ENCODE measurements at regions not wholly inside any gene's neighbourhood (a gene's known extent, or its start where the extent isn't known, plus 50 kb on each side); places are given as distances from the start of the nearest gene placed in this dataset.

GRCh38 chr10:9743639-9744038 lies 1274.0 kb upstream of the CELF2 start:
- DNase-seq (ENCODE audit: low read depth in 2 of 2): no peak

GRCh38 chr10:9745158-9745557 lies 1272.5 kb upstream of the CELF2 start:
- DNase-seq (ENCODE audit: low read depth in 2 of 2): no peak

DNA sequence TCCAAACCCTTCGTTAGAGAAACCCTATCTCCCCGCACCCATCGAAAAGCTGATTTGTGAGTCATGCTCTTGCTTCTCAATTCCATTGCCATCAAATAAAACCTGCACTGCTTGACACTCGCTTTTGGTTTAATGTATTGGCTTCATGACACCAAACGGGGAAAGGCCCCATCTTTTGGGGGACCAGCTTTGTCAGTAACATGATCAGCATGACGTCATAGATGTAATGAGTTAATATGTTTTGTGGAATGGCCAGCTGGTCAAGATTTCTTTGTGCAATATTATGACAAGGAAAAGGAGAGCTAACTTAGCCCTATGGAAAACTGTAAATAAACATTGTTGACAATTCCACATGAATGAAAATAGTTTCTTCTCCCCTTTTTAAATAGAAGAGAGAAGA lies 1260.5 kb upstream of the CELF2 start:
- DNase-seq (ENCODE audit: low read depth in 2 of 2): no peak

DNA sequence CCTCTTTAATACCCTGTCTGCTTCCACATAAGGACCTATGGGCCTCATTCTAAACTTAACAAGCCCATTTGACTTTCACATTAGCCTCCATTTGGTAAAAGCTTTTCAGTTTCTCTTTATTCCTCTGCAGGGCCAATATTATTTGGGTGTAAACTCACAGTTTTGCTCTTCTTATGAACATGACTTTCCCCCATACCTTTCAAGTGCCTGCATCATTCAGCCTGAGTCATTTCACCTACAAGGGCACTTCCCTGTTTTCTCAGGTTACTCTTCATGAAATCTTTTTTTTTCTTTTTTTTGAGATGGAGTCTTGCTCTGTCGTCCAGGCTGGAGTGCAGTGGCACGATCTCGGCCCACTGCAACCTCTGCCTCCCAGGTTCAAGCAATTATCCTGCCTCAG lies 1258.1 kb upstream of the CELF2 start:
- no peak for DNase-seq (ENCODE audit: low read depth in 2 of 2)

DNA sequence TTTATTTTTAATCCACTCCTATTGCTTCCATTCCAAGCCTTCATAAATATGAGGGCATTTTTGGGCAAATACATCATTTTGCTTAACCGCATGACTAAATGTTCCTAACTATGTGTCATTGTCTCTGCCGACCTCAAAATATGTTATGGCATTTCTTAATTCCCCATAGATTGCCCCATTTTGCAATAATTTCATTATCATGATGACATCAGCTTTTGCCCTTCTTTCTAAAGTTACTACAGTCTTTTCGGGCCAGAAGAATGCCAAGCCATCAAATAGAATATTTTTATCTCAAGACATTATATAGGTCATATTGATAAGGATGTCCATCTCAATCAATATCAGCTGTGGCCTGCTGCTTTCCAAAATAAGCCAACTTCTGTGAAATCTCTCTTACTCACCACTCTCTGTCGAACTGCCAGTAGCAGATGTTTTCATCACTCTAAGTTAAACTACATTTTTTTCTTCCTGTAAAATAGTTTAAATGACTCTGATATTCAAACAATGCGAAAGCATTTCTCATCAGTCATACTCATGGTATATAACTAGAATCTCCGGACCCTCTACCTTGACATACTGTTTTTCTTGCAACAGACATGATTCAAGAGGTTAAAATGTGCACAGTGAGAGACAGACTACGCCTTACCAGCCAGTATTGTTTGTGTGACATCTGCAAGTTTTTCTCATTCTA lies 1254.6 kb upstream of the CELF2 start:
- no peak for DNase-seq (ENCODE audit: low read depth in 2 of 2)

DNA sequence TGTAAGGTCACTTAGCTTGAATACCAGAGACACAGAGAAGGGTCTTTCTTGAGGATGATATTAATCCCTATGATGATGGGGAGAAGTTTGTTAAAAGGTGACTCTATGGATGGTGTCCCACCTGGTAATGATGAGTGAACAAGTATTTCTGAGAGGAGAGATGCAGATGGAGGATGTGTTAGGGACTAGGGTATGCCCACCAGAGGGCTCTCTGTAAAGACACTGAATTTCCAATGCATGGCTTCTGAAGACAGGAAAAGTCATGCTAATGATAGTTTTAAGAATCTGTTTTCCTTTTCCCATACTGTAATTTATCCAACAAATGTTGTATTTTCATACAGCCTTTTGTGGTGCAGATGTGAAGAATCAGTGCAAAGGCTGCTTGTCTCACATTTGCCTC lies 1250.9 kb upstream of the CELF2 start:
- no peak for DNase-seq (ENCODE audit: low read depth in 2 of 2)

- DNase-seq (ENCODE audit: low read depth in 2 of 2): no peak
Measured at GRCh38 chr10:9781666-9782065, 1236.0 kb upstream of the CELF2 start.

GRCh38 chr10:9786101-9786500 lies 1231.6 kb upstream of the CELF2 start:
- DNase-seq (ENCODE audit: low read depth in 2 of 2): no peak

DNA sequence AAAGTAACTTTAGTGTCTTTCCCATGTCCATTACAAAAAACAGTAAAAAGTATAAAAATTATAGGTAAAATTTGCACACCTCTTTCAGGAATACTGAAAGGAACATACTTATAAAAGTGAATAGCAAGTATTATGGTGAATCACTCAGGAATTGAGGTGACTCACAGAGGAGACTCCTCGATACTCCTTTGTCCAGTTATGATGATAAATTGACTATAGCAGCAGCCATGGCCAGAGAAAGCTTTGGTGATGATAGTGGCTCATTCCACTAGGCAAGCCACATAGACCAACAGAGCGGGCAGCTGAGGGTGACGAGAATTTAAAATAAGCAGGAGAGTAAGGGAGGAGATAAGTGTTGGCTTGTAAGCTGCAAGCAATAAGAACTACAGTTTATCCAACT lies 1231.1 kb upstream of the CELF2 start:
- DNase-seq (ENCODE audit: low read depth in 2 of 2): no peak

DNA sequence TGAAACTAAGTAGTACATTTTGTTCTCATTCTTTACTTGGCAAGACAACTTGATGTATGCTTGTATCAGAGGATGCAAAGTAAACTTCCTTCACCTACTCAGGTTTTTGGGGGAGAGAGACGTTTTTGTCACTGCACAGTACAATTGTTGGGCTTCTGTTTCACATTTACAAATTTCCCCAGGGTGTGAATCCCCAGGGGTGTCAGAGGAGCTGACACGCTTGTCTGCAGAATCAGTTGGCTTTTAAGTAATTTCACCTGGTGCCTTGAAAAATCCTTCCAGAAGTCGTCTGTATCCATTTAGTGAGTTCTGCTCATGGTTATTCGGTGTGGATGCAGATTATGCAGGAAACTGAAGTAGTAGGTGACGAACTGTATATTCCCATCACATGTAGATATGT lies 1227.7 kb upstream of the CELF2 start:
- no peak for DNase-seq (ENCODE audit: low read depth in 2 of 2)

DNA sequence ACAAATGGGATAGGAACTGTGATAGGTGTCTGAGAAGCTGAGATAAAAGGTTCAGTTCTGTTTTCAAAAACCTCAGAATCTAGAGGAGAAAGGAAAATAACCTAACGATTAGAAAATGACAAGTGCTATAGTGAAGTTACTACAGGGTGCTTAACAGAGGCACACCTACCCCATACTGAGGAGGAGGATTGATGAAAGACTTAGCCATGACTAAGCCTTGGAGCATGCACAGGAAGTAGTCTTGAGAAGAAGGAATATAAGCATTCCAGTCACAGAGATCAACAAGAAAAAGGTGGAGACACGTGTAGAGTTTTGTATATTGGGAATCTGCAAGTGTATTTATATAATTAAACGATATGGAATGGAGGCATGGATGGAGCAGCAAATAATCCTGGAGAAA lies 1225.5 kb upstream of the CELF2 start:
- no peak for DNase-seq (ENCODE audit: low read depth in 2 of 2)

- DNase-seq (ENCODE audit: low read depth in 2 of 2): no peak
Measured at GRCh38 chr10:9796564-9796963, 1221.1 kb upstream of the CELF2 start.

GRCh38 chr10:9800011-9800410 lies 1217.7 kb upstream of the CELF2 start:
- no peak for DNase-seq (ENCODE audit: low read depth in 2 of 2)

DNA sequence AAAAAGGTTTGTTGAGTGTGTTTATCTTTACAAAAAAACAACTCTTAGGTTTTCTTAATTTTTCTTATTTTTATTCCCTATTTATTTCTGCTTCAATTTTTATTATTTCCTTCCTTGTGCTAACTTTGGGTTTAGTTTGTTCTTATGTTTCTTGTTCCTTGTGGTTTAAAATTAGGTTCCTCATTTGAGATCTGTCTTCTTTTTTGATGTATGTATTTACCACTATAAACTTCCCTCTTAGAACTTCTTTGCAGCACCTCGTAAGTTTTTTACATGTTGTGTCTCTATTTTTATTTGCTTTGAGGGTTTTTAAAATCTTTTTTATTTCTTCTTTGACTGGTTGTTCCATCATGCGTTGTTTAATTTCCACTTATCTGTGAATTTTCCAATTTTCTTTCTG lies 1217.1 kb upstream of the CELF2 start:
- DNase-seq (ENCODE audit: low read depth in 2 of 2): no peak

- DNase-seq (ENCODE audit: low read depth in 2 of 2): no peak
Measured at GRCh38 chr10:9807846-9808245, 1209.8 kb upstream of the CELF2 start.

DNA sequence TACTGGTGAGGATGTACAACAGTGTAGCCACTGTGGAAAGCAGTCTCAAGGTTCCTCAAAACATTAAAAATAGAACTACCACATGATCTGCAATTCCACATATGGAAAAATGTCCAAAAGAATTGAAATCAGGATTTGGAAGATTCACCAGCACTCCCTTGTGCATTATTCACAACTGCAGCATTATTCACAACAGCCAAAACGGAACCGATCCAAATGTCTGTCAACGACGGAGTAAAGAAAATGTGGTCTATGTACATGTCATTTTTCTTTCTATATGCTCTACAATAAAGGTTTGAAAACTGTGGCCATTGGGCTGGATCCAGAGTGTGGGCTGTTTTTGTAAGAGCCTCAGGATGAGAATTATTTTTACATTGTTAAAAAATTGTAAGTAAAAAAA lies 1206.1 kb upstream of the CELF2 start:
- no peak for DNase-seq (ENCODE audit: low read depth in 2 of 2)

- DNase-seq (ENCODE audit: low read depth in 2 of 2): no peak
Measured at GRCh38 chr10:9814285-9814864, 1203.3 kb upstream of the CELF2 start.

DNA sequence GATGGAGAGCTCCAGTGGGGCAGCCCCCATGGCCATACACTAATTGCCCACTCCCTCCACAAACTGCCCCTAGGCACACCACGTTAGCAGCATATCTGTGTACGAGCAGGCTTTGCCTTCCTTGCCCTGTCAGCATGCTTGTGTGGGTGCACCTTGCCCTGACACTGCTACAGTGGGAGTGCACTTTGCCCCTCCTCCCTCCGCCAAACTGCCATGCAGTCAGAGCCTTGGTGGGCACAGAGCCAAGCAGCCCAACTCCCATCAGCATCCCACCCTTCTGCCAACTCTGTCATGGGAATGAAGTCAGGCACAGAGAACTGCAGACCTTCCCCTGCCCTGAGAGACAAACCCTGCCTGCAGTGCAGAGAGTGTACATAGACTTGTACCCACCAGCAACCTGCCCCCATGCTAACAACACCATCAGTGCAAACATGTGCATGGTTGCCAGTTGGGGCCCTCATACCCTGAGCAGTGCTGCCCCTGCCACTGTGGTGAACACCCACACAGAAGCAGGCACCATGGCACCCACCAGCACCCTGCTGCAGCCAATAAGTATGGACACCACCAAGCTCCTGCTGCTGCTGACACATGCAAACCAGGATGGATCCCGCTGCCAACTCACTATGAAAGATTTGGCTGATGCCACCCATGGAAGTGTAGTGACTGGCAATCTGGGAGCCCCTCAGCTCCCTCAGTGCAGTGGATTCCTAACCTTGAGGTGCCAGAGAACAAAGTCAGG lies 1197.7 kb upstream of the CELF2 start:
- no peak for DNase-seq (ENCODE audit: low read depth in 2 of 2)

DNA sequence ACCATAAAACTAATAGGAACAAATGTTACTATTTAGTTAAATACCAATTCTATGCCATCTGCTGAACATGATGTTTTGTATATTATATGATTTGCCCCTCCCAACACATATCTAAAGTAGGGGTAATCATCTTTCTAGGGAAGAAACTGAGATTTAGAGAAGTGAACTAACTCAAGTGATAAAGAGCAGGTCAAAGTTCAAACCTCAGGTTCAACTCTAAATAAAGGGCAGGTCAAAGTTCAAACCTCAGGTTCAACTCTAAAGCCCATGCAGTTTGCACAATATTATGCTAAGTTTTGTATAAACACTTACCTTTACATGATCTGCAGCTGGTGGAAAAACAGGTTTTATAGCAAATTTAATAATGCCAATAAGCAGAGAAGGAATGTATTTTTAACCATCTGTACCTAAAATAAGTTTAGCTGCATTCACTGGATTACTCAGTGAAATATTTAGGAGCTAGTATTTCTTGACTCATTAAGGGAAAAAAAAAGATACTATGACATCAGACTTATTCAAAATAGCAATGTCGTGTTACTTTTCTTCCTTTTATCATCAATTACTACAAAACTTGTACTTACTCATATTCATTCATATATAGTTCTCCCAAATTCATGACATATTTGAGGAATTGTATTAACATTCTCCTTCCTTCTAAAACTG lies 1194.3 kb upstream of the CELF2 start:
- DNase-seq (ENCODE audit: low read depth in 2 of 2): no peak

DNA sequence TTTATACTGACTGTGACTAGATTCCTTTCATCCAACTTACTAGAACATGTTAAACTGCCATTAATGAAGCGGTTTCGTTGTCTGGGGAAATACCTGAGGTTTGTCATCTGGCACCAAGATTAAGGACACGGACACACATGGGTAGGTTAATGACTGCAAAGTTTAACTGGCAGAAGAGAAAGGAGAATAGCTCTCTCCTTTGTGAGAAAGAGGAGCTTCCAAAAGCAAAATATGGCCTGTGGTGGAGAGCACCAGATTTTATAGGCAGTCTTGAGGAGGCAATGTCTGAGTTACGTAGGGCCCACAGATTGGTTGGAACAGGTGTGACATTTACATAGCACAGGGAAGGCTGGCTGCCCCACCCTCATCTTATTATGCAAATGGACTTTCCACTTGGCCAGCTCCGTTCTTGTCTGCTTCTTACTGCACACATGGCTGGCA lies 1193.0 kb upstream of the CELF2 start:
- DNase-seq (ENCODE audit: low read depth in 2 of 2): no peak

DNA sequence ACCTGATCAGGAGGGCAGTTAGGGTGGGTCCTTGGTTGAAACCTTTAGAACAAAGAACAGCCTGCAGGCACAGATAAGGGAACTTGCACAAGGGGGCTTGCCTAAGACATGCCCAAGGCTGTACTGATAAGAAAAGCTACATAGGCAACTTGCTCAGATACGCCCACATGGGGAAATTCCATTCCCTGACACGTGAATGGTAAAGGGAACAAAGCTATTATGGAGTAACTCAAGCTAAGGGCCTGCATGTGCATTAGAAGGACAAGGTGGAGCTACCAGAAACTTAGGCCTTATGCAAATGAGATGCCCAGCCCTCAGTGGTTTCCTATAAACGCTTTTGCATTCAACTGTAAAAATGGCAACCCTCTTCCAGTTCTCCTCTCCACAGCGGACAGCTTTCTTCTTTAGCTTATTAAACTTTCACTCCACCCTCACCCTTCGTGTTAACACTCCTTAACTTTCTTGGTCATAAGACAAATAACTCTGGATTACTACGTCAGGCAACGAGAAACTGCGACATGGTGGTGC lies 1192.1 kb upstream of the CELF2 start:
- DNase-seq (ENCODE audit: low read depth in 2 of 2): no peak

DNA sequence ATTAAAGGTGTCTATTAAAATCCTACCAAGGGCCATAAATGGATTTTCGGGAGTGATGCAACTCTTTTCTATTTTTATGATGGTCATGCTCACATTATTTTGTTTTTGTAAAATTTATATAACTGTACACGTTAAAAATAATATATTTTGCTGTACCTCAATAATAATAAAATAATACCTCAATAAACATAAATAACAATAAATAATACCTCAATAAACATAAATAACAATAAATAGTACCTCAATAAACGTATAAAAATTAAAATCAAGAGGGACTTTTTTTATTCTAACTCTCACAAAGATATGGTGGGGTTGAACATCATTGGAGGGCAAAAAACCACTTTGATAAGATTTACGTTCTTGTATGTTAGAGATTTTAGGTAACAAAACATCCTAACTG lies 1189.6 kb upstream of the CELF2 start:
- DNase-seq (ENCODE audit: low read depth in 2 of 2): no peak
